HepG2 (cell line): ENCODE measurements at regions not wholly inside any gene's neighbourhood (a gene's known extent, or its start where the extent isn't known, plus 50 kb on each side); places are given as distances from the start of the nearest gene placed in this dataset.

Experiments used
- RFX5 ChIP-seq: IDR thresholded peaks from 2 replicates; pipeline ENCODE4 v1.6.1; 2011; ENCODE audit warnings: low read depth, low read length, improper control_type of control experiment
- SATB2 ChIP-seq: sonication (generic); formaldehyde crosslinking; IDR thresholded peaks from 2 replicates; pipeline ENCODE4 v1.5.0; 2020; ENCODE audit warnings: missing genetic modification reagents
- SMC3 ChIP-seq: IDR thresholded peaks from 2 replicates; pipeline ENCODE4 v1.6.1; 2011; ENCODE audit warnings: low read length, improper control_type of control experiment
- ZNF230 ChIP-seq: sonication (generic); formaldehyde crosslinking; IDR thresholded peaks from 2 replicates; pipeline ENCODE4 v1.4.0; 2020; ENCODE audit warnings: mild to moderate bottlenecking, missing genetic modification reagents
- TF ChIP-seq, protein P1 (sequence below): sonication (generic); formaldehyde crosslinking; IDR thresholded peaks from 2 replicates; pipeline ENCODE4 v1.9.0; 2021; ENCODE audit warnings: missing genetic modification reagents, borderline replicate concordance
- TF ChIP-seq, protein P2 (sequence below): sonication (generic); formaldehyde crosslinking; IDR thresholded peaks from 2 replicates; pipeline ENCODE4 v1.4.0; 2020; ENCODE audit warnings: missing genetic modification reagents, mild to moderate bottlenecking, borderline replicate concordance
- TF ChIP-seq, protein P3 (sequence below): IDR thresholded peaks from 2 replicates; pipeline ENCODE4 v1.6.1; 2016; ENCODE audit warnings: mild to moderate bottlenecking

DNA sequence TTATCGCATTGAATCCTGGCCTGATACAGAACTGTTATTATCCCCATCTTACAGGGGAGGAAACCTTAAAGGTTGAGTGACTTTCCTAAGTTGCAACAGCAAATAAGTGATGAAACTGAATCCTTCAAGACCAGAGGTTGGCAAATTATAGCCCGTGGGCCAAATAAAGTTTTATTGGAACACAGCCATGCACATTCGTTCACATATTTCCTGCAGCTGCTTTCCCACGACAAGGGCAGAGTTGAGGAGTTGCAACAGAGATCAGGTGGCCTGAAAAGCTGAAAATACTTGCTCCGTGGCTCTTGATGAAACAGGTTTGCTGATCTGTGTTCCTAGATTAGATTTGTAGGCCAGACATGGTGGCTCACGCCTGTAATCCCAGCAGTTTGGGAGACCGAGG is 126.7 kb downstream of the PHETA1 start:
- TF ChIP-seq, protein P1, sequence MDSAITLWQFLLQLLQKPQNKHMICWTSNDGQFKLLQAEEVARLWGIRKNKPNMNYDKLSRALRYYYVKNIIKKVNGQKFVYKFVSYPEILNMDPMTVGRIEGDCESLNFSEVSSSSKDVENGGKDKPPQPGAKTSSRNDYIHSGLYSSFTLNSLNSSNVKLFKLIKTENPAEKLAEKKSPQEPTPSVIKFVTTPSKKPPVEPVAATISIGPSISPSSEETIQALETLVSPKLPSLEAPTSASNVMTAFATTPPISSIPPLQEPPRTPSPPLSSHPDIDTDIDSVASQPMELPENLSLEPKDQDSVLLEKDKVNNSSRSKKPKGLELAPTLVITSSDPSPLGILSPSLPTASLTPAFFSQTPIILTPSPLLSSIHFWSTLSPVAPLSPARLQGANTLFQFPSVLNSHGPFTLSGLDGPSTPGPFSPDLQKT (CRISPR knock-in tag): no peak
- TF ChIP-seq RFX5 (no peak), ZNF230 (CRISPR knock-in tag) (no peak), SMC3 (no peak), SATB2 (no peak)
- TF ChIP-seq, protein P2, sequence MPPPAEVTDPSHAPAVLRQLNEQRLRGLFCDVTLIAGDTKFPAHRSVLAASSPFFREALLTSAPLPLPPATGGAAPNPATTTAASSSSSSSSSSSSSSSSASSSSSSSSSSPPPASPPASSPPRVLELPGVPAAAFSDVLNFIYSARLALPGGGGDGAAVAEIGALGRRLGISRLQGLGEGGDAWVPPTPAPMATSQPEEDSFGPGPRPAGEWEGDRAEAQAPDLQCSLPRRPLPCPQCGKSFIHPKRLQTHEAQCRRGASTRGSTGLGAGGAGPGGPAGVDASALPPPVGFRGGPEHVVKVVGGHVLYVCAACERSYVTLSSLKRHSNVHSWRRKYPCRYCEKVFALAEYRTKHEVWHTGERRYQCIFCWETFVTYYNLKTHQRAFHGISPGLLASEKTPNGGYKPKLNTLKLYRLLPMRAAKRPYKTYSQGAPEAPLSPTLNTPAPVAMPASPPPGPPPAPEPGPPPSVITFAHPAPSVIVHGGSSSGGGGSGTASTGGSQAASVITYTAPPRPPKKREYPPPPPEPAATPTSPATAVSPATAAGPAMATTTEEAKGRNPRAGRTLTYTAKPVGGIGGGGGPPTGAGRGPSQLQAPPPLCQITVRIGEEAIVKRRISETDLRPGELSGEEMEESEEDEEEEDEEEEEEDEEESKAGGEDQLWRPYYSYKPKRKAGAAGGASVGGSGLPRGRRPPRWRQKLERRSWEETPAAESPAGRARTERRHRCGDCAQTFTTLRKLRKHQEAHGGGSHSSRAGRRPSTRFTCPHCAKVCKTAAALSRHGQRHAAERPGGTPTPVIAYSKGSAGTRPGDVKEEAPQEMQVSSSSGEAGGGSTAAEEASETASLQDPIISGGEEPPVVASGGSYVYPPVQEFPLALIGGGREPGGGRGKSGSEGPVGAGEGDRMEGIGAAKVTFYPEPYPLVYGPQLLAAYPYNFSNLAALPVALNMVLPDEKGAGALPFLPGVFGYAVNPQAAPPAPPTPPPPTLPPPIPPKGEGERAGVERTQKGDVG (CRISPR knock-in tag): no peak
- TF ChIP-seq, protein P3, sequence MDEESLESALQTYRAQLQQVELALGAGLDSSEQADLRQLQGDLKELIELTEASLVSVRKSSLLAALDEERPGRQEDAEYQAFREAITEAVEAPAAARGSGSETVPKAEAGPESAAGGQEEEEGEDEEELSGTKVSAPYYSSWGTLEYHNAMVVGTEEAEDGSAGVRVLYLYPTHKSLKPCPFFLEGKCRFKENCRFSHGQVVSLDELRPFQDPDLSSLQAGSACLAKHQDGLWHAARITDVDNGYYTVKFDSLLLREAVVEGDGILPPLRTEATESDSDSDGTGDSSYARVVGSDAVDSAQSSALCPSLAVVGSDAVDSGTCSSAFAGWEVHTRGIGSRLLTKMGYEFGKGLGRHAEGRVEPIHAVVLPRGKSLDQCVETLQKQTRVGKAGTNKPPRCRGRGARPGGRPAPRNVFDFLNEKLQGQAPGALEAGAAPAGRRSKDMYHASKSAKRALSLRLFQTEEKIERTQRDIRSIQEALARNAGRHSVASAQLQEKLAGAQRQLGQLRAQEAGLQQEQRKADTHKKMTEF: no peak
